ENCODE measurements at regions not wholly inside any gene's neighbourhood (a gene's known extent, or its start where the extent isn't known, plus 50 kb on each side); places are given as distances from the start of the nearest gene placed in this dataset.

DNA sequence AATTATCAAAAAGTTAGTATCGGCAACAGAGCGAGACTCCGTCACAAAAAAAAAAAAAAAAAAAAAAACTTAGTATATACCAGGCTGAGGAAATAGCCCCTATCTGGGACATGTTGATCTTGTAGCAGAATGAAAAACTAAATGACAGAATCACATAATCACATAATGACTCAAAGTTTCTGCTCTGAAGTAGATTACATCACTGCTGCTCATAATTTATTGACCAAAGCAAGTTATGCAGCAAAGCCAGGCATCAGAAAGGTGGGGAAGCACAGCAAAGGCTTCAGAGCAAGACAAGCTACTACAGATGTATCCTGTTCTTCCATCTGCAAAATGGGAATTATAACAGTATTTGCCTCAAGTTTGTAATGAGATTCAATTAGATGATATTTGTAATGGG, 68.1 kb downstream of the BOD1L2 start:
- TF ChIP-seq FOXP2 (optimal IDR thresholded peaks at IDR 0.05; ENCODE audit: borderline replicate concordance, extremely low read depth, extremely low read length, insufficient read depth) (no peak), TAF1 (IDR thresholded peaks at IDR 0.05; ENCODE audit: borderline replicate concordance, insufficient read depth, low read length) (no peak), REST (IDR thresholded peaks at IDR 0.05; ENCODE audit: insufficient read depth in 1 of 2, low read depth in 2 of 2, low read length in 2 of 2) (no peak), SIN3A (IDR thresholded peaks at IDR 0.05; ENCODE audit: borderline replicate concordance, insufficient read depth, low read length) (no peak), POLR2AphosphoS5 (IDR thresholded peaks at IDR 0.05; ENCODE audit: low read depth, low read length) (no peak)

- no peak for TF ChIP-seq FOXP2 (optimal IDR thresholded peaks at IDR 0.05; ENCODE audit: borderline replicate concordance, extremely low read depth, extremely low read length, insufficient read depth)
- TF ChIP-seq REST (IDR thresholded peaks at IDR 0.05; ENCODE audit: insufficient read depth in 1 of 2, low read depth in 2 of 2, low read length in 2 of 2): no peak
- TF ChIP-seq SIN3A (IDR thresholded peaks at IDR 0.05; ENCODE audit: borderline replicate concordance, insufficient read depth, low read length): no peak
- no peak for TF ChIP-seq TAF1 (IDR thresholded peaks at IDR 0.05; ENCODE audit: borderline replicate concordance, insufficient read depth, low read length)
Observed at GRCh38 chr18:57218281-57218680, 71.4 kb downstream of the BOD1L2 start.

- TF ChIP-seq REST (IDR thresholded peaks at IDR 0.05; ENCODE audit: insufficient read depth in 1 of 2, low read depth in 2 of 2, low read length in 2 of 2) (no peak), POLR2AphosphoS5 (IDR thresholded peaks at IDR 0.05; ENCODE audit: low read depth, low read length) (no peak), SIN3A (IDR thresholded peaks at IDR 0.05; ENCODE audit: borderline replicate concordance, insufficient read depth, low read length) (no peak), TAF1 (IDR thresholded peaks at IDR 0.05; ENCODE audit: borderline replicate concordance, insufficient read depth, low read length) (no peak), FOXP2 (optimal IDR thresholded peaks at IDR 0.05; ENCODE audit: borderline replicate concordance, extremely low read depth, extremely low read length, insufficient read depth) (no peak)
Observed at GRCh38 chr18:57219964-57220363, 73.1 kb downstream of the BOD1L2 start.

DNA sequence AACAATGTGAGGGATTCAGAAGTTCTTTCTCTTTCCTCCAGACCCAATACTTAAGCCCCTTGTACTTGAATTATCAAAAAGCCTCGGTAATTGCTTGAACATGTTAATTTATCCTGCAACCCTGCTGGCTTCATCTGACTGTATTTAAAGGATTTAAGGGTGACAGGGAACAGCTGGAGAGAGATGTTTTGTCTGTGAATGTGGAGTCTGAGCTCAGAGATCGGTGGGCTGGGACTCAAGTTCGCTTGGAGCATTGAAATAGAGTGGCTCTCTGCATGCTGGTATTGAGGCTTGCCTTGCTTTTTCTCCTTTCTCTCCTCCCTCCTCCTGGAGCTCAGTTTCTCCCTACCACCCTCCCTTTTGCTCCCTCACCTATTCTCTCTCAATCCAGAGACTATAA, 73.6 kb downstream of the BOD1L2 start:
- TF ChIP-seq FOXP2 (optimal IDR thresholded peaks at IDR 0.05; ENCODE audit: borderline replicate concordance, extremely low read depth, extremely low read length, insufficient read depth) (no peak), REST (IDR thresholded peaks at IDR 0.05; ENCODE audit: insufficient read depth in 1 of 2, low read depth in 2 of 2, low read length in 2 of 2) (no peak)

- TF ChIP-seq SIN3A (IDR thresholded peaks at IDR 0.05; ENCODE audit: borderline replicate concordance, insufficient read depth, low read length) (no peak), REST (IDR thresholded peaks at IDR 0.05; ENCODE audit: insufficient read depth in 1 of 2, low read depth in 2 of 2, low read length in 2 of 2) (no peak), FOXP2 (optimal IDR thresholded peaks at IDR 0.05; ENCODE audit: borderline replicate concordance, extremely low read depth, extremely low read length, insufficient read depth) (no peak), TAF1 (IDR thresholded peaks at IDR 0.05; ENCODE audit: borderline replicate concordance, insufficient read depth, low read length) (no peak), POLR2AphosphoS5 (IDR thresholded peaks at IDR 0.05; ENCODE audit: low read depth, low read length) (no peak)
Observed at GRCh38 chr18:57220930-57221483, 74.1 kb downstream of the BOD1L2 start.

Measured in PFSK-1 (cell line).